SKM-1 (cell line): ENCODE measurements at regions not wholly inside any gene's neighbourhood (a gene's known extent, or its start where the extent isn't known, plus 50 kb on each side); places are given as distances from the start of the nearest gene placed in this dataset.
"Not testable (repeated sequence)": the region's sequence is repeated elsewhere in the genome, so short reads cannot be mapped to it uniquely, and the experiment has no call there.

ENCODE experiments used
- DNase-seq: peaks from one replicate; lab custom pipeline; 2025; ENCODE audit not compliant: unreplicated experiment; lab: John Stamatoyannopoulos, UW

DNA sequence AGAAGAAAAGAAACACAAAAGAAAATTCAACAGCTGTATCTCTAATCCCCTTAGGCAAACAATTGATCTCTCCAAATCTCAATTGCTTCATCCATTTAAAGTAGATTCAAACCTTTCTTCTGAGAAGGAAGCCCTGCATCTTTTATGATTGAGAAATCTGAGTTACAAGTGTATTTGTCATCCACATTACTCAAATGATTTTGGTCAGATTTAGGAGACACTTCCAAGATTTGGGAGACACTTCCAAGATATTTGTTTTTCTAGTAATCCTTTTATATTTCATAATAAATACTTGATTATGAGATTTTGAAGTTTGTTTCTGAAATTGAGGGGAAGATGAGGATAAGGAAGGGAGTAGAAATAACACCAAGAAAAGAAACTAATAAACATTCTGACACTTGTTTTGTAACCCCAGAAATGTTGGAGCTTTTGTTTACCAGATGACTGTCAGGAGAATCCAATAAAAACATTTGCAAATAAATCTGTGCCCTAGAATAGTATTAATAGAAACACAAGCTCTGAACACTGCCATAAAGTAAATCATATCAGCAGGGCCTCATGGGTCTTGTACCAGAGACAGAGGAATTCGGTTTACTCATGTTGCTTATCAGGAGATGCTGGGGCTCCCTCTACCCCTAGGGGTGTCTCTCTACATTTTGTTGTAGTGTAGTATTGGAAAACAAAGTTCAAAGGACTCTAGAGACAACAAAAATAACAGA lies 314.3 kb upstream of the NT5E start:
- DNase-seq: no peak

DNA sequence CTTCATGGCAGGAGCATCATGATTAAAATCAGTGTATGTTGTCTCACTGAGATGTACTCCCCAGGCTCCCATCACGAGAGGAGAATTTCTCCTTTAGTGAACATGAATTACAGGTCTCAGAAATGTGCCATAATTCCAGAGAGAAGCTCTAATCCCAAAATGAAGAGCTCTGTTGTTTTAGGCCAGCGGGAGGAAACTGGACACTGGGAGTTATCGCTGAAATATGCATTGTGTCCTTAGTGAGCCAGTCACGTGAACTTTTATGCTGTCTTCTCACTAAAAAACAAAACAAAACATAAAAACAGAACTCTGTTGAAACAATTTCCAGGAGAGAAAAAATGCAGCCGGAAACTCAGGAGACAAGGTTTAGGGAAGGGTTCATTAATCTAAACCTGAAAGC lies 315.7 kb upstream of the NT5E start:
- DNase-seq: no peak

DNA sequence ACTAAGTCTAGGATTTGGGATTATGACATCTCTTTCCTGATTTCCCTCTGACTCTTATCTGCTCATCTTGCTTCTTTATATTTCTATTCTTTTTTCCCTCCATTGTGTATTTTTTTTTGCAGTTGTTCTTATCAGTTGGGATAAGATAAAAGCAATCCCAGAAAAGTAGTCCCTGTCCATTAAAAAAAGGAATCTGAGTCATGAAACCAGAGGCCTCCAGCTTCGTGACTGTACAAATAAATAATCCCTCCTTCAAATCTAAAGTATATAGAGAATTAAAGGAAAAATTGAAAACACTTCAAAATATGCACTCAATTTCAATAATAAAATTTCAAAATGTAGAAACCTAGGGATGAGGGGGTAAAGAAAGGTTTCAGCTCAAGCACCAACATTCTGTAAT lies 317.8 kb upstream of the NT5E start:
- DNase-seq: no peak

DNA sequence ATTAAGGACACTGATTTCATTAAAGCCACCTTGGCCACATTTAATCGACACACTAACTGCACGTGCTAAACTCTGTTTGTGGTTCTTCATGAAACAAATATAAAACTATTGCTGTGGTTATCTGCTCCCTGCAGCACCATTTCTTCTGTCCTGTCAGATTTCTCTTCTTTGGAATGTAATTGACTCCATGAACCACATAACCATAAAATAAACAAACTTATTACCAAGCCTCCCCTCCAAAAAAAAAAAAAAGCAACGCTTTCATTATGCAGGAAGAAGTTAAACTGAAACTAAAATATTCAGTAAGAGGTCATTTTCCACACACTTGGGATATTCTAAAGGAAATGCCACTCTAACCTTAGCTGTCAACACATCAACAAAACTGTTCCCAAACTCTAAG lies 319.1 kb upstream of the NT5E start:
- no peak for DNase-seq

DNA sequence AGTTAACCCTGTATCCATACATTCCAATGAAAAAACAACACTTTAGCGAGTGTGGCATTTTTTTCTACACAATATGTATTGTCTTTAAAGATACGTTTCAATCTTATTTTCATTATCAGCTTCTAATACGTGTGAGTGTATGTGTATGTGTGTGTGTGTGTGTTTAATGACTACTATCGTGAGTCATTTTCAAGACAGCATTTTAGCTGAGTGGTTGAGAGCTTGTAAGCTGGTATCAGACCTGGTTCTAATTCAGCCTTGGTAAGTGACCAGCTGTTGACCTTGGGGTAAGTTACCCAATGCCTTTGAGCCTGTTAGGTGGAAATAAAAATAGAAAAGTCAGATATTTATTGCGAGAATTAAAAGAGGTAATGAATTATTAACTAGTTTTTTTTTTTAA lies 320.0 kb upstream of the NT5E start:
- no peak for DNase-seq

DNA sequence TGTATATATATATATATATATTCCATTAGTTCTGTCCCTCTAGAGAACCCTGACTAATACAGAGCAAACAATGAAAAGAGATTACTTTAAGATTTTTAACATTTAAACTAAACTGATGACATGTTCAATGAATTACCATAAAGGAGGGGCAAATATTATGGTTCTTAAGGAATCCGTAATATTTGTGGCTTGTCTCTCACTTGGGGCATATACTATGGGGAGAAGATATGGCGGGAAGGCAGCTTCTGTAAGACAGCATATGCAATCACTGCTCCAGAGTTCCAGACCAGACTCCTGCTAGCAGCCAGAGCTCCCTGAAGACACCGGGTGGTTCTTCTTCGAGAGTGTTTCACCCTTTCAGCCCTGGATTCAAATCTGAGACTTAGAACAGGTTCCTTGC lies 321.1 kb upstream of the NT5E start:
- no peak for DNase-seq

DNA sequence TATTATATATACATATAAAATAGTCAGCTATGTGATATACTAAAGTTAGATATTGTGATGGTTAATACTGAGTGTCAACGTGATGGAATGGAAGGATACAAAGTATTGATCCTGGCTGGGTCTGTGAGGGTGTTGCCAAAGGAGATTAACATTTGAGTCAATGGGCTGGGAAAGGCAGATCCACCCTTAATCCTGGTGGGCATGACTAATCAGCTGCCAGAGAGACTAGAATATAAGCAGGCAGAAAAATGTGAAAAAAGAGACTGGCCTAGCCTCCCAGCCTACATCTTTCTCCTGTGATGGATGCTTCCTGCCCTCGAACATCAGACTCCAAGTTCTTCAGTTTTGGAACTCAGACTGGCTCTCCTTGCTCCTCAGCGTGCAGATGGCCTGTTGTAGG lies 321.6 kb upstream of the NT5E start:
- not testable (repeated sequence) for DNase-seq

DNA sequence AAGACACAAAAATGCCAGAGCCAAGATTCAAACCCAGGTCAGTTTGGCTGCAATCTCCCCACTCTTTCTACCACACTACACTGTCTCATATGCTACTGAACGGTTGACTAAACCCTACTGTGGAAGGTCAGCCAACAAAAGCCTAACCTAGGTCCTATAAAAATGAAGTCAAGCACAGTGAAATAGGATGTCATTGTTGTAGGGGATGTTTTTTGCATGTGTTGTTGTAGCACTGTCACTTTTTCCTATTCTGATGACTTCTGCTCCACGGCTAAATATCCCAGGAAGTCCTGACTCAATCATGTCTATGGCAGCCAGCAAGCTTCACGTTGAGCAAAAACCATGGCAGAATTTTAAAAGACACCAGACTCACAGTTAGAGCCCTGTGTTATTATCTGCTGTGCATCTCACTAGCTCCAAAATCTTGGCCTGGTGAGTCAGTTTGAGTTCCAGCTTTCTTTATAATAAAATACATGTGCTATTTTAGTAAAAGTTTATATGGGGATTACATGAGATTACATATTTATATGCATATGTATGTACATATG lies 322.1 kb upstream of the NT5E start:
- DNase-seq: no peak

DNA sequence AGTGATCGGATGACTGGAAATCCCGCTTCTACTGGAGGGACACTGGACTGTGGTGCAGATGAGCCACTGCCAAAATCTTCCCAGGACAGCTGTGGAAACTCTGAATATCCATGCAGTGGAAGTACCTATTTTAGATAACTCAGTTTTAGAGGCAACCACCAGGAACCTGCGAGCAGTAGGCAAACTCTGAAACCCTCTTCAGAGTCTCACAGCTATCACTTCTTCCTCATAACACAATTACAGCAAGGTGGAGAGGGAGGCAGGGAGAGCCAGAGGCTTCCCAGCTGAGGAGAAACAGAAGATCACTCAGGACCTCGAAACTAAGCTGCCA lies 322.8 kb upstream of the NT5E start:
- no peak for DNase-seq

DNA sequence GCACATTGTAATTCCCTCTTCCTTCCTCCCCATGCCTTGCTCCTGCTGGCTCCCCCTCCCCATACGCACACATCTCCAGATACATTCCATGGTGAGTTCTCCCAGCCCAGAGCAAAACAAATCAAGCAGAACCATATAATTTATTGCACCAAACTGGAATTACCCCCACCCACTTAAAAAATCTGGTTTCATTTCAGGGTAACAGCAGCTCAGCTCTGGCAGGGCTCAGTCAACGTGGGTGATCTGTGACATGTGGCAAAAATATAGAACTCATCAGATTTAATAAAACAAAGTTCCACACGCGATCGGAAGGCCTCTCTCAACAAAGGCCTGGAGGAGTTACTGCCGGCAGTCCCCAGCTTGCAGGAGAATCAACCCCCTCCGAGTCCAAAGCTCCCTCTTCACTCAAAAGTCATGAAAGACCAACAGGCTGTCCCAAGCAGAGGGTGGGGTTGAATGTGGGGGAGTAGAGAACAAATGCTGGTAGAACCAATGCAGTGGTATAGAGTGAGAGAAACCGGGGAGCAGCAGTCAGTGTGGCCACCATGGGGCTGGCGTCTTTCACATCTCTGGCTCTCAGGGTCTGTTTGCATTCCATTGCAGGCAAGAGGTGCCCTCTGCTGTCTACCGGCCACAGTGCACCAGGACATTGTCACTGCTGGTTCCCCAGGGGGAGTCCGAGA lies 323.3 kb upstream of the NT5E start:
- DNase-seq: no peak

DNA sequence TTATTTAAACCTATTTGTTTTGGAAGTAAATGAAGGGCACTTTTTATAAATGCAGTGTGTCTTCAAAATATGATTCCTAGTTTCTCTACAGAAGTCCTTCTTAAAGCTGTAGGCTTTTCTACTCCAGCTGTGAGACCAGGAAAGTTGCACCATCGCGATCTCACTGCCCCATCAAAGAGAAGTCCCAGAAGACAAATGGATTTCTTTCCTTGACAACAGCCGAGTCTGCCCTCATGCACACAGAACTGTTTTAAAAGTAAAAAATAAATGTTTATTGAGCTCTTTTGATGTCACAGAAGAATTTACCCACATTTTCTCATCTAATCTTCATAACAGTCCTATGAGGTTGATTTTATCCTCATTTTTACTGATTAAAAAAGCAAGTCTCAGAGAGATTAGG lies 324.4 kb upstream of the NT5E start:
- DNase-seq: no peak

DNA sequence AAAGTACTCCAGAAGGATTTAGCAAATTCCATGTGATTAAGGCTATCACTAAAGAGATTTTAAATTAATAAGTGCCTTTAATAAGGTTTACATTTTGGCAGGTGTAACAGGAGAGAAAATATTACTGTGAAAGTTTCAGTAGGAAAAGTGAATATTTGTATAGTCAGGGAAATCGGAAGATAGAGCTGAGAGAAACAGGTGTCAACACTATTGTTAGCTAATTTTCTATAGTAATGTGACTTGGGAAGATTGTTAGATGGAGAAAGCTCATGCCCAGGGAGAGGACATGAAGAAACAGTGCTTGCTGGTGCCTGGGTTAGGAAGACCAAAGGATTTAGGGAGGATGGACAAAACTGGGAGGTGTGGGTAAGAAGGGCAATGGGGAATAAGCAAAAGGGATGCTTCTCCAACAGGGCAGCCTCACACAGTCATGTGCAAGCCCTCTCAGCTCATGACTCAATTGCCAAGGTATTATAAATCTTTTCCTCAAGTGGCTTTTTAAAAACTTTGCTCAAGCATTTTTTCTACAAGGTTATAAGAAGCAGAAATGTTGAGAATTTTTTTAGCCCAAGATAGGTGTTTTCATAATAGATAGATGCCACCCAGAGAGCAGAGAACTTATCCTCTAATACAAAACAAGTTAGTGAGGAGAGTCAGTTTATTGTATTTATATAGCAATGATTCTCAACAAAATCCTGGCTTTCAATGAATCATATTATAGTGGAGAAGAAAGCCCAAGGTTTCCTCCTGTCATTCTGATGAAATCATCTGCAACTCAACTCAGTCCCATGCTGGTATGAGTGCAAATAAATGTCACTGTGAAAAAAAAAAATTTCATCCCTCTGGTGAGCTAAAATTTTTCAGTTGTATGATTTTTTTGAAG lies 325.2 kb upstream of the NT5E start:
- no peak for DNase-seq

DNA sequence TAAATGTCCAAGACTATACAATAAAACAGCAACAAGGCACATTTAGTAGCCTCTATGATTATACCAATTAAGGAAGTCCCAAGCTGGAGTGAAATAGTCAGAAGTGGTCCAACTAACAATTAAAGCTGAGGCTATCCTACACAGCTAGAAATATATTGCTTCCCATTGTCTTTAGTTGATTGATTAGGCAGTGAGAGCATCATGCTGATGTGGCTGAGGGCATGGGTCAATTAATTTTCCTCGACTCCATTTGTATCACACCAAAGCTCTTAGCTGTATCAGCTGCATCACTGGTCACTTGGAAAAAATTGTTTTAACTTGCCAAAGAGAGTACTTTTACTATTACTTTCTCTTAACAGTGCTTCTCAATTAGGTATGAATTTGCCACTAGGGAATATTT lies 328.7 kb upstream of the NT5E start:
- DNase-seq: no peak

DNA sequence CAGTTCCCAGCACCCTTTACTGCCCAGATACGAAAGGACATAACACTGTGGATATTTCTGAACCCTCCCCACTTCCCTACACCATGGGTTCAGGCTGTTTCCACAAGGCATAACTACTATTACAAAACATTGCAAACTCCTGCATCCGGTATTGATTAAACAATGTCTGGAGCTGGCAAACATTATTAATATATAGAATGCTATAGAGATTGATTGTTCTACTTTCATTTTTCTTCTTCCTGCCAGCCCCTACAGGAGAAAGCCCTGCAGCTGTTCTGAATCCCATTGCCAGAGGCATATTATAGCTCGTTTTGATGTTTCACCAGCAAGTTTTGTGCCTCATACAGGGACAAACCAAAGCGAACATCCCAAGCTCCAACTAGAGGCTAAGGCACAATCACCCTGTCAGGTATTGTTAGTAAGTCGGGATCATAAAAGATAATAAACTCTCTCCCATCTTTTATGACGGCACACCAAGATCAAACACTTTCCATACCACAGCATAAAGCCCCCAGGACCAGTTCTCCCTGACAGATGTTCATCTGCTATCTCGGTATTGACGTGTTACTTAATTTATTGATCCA lies 331.1 kb upstream of the NT5E start:
- DNase-seq: no peak

DNA sequence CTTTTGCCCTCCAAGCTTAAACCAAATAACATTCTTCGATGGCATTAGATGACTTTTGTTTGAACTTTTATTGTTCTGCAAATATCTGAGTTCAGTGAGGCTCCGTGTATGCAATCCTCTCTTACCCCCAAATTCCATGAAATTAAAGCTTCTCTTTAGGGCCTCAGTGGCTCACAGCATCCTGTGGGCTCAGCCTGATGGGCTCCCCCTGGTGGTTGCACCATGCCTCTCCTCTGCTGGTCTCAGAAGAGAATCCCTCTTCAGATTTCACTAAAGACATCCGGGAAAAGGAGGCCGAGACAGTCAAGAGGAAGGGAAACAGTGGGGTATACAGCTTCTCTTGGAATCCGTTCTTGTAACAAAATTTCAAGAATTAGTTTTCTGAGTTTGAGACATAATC lies 331.6 kb upstream of the NT5E start:
- no peak for DNase-seq

DNA sequence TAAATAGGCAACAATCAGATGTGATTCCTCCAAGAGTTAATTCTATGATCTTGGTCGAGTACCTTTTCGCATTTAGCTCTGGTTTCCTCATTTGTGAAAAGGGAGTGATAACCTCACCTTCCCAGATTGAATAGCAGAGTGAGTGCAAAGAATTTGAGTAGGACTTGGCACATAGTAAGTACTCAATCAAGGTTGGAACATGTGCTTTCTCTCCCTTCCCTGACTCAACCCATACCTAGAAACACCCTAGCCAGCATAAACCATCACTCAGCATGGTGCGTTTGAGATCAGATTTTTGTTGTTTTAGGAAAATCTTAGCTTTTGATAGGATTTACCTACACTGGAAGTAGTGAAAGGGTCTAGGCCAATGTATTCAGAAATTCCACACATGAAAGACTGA lies 333.4 kb upstream of the NT5E start:
- no peak for DNase-seq

DNA sequence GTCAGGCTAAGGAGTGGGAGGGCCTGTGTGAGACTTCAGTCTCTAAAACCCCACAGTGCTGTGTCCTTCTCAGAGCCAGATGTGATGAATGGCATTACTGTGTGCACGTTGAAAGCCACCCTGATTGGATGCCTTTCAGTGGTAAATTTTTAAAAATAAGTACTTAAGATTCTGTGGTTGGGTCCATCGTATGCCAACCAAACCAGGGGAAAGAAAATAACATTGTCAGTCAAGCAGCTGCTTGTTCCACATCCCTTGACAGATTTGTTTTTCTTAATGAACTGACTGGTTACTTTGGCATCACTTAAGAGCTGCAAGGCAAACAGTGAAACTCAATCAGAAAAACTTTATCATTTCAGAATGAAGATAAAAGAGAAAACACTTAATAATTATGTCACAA lies 334.0 kb upstream of the NT5E start:
- DNase-seq: no peak

DNA sequence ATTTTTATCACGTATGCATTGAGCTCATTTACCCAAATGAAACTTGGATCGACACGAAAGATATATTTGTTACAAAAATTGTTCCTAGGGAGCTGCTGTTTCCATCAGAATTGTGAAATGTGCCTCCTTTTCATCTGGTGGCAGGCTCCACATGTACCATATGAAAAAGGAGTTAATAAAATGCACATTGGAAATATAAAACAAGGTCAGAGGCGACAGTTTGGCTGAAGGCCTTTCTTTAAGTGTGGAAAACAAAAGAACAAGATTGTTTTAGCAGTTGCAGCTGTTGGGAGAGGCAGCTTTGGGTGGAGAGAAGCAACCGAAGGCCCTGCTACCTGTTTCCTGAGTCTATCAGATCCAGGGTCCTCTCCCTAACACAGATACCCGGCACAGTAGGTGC lies 334.5 kb upstream of the NT5E start:
- DNase-seq: no peak

DNA sequence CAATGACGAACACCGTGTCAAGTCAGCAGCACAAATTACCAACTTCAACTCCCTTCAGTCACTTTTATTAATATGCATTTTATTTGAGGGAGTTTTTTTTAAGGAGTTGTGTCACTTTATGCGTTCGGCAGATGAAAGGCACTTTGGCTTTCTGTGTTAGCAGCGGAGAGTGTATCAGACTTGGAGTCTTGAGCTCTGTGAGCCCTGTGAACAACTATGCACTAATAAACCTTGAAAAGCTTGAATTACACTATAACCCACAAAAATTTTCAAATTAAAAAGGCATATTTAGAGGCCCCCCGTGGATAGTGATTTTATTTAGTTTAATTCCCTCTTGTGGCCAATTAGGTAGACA lies 335.3 kb upstream of the NT5E start:
- DNase-seq: no peak

DNA sequence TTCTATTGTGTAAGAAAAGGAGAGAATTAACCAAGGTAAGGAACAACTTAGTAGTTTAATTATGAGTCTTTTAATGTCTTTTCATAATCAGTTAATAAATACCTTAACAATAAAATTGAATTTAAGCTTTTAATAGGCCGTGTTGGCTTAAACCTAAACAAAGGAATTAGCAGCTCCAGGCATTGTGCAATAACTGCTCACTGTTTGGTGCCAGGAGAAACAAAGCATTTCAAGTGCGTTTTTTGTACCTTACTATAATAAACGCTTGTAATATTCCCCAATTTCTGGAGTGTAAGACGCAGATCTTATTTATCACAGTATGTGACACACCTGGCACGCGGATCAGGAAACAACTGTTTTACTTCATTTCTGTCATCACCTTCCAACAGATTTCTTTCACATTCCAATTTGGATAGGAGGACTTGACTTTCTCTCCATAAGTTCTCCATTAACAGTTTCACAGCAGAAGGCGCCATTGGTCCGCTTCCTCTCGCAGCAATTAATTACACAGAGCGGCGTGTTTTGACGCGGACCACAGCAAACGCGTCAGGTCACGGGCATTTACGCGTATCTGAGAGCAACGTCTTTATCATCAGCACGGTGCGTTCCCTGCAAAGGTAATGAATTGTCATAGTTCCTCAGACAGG lies 335.8 kb upstream of the NT5E start:
- DNase-seq: no peak

DNA sequence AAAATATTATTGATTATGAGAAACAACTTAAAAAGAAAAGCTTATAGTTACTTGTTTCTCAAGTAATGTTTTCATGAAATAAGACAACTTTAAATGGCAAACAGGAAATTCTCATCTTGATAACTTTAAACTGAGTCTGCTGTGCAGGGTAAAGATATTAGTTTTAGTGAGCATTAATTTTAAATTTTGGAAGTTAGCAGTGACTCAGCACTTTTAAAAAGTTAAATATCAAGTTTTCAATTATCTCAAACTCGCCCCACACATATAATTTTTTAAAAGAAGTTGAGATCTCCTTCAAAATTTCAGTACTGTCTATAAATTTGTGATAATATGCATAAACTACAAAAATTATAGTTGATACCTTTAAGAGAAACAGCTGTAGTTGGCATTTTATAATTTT lies 337.3 kb upstream of the NT5E start:
- no peak for DNase-seq
